ENCODE measurements at regions not wholly inside any gene's neighbourhood (a gene's known extent, or its start where the extent isn't known, plus 50 kb on each side); places are given as distances from the start of the nearest gene placed in this dataset.
"Not testable (repeated sequence)": the region's sequence is repeated elsewhere in the genome, so short reads cannot be mapped to it uniquely, and the experiment has no call there.

- H3K27ac ChIP-seq (ENCODE audit: insufficient read depth, low read depth, low read length); H3K9ac ChIP-seq (replicated peaks; ENCODE audit: extremely low read depth, insufficient read depth, low read length); DNase-seq (ENCODE audit: low read depth, low spot score); CTCF ChIA-PET; H3K4me2 ChIP-seq (ENCODE audit: insufficient read depth, low read length); H3K36me3 ChIP-seq (ENCODE audit: control insufficient read depth in 2 of 2, extremely low read depth in 1 of 2, insufficient read depth in 2 of 2, low read length in 2 of 2); H3K9me1 ChIP-seq (replicated peaks; ENCODE audit: control insufficient read depth, extremely low read depth, insufficient read depth, low read length); intact Hi-C loops (cut with micrococcal nuclease); H3K4me3 ChIP-seq (replicated peaks in 1 of 3; ENCODE audit: insufficient read depth in 1 of 3, low read depth in 1 of 3, low read length in 3 of 3); H3K4me1 ChIP-seq (ENCODE audit: control insufficient read depth, extremely low read depth, insufficient read depth, low read length); FAIRE-seq; BruUV-seq (replicated peaks); H3K79me2 ChIP-seq (ENCODE audit: control insufficient read depth, insufficient read depth, low read length); H3K27me3 ChIP-seq (ENCODE audit: control insufficient read depth in 2 of 2, insufficient read depth in 2 of 2, low read length in 2 of 2); H4K20me1 ChIP-seq (replicated peaks; ENCODE audit: control insufficient read depth, extremely low read depth, insufficient read depth, low read length); H2AFZ ChIP-seq (ENCODE audit: low read depth, low read length); dilution Hi-C loops (cut with MboI; ENCODE audit: extremely low pct_ligation_motif_present, low sequenced_read_pairs); POLR2A ChIA-PET; H3K9me3 ChIP-seq (replicated peaks; ENCODE audit: control insufficient read depth, insufficient read depth, low read length): not testable (repeated sequence)
These were observed 2827.9 kb downstream of the RPIA start for GRCh38 chr2:91519359-91519758.

- H3K79me2 ChIP-seq (ENCODE audit: control insufficient read depth, insufficient read depth, low read length); H3K4me3 ChIP-seq (replicated peaks in 1 of 3; ENCODE audit: insufficient read depth in 1 of 3, low read depth in 1 of 3, low read length in 3 of 3); FAIRE-seq; H3K9me1 ChIP-seq (replicated peaks; ENCODE audit: control insufficient read depth, extremely low read depth, insufficient read depth, low read length); H3K27ac ChIP-seq (ENCODE audit: insufficient read depth, low read depth, low read length); H3K4me1 ChIP-seq (ENCODE audit: control insufficient read depth, extremely low read depth, insufficient read depth, low read length); H3K4me2 ChIP-seq (ENCODE audit: insufficient read depth, low read length); H3K36me3 ChIP-seq (ENCODE audit: control insufficient read depth in 2 of 2, extremely low read depth in 1 of 2, insufficient read depth in 2 of 2, low read length in 2 of 2); H3K27me3 ChIP-seq (ENCODE audit: control insufficient read depth in 2 of 2, insufficient read depth in 2 of 2, low read length in 2 of 2); BruUV-seq (replicated peaks); H4K20me1 ChIP-seq (replicated peaks; ENCODE audit: control insufficient read depth, extremely low read depth, insufficient read depth, low read length); H3K9me3 ChIP-seq (replicated peaks; ENCODE audit: control insufficient read depth, insufficient read depth, low read length); H3K9ac ChIP-seq (replicated peaks; ENCODE audit: extremely low read depth, insufficient read depth, low read length); intact Hi-C loops (cut with micrococcal nuclease); DNase-seq (ENCODE audit: low read depth, low spot score); CTCF ChIA-PET; POLR2A ChIA-PET; H2AFZ ChIP-seq (ENCODE audit: low read depth, low read length); dilution Hi-C loops (cut with MboI; ENCODE audit: extremely low pct_ligation_motif_present, low sequenced_read_pairs): not testable (repeated sequence)
These were observed 2828.4 kb downstream of the RPIA start for GRCh38 chr2:91519914-91520313.

GRCh38 chr2:91520523-91520922 is 2829.1 kb downstream of the RPIA start:
- H3K27me3 ChIP-seq (ENCODE audit: control insufficient read depth in 2 of 2, insufficient read depth in 2 of 2, low read length in 2 of 2); POLR2A ChIA-PET; intact Hi-C loops (cut with micrococcal nuclease); H3K9me1 ChIP-seq (replicated peaks; ENCODE audit: control insufficient read depth, extremely low read depth, insufficient read depth, low read length); CTCF ChIA-PET; H4K20me1 ChIP-seq (replicated peaks; ENCODE audit: control insufficient read depth, extremely low read depth, insufficient read depth, low read length); H3K4me2 ChIP-seq (ENCODE audit: insufficient read depth, low read length); DNase-seq (ENCODE audit: low read depth, low spot score); H3K79me2 ChIP-seq (ENCODE audit: control insufficient read depth, insufficient read depth, low read length); H3K9ac ChIP-seq (replicated peaks; ENCODE audit: extremely low read depth, insufficient read depth, low read length); H3K4me1 ChIP-seq (ENCODE audit: control insufficient read depth, extremely low read depth, insufficient read depth, low read length); dilution Hi-C loops (cut with MboI; ENCODE audit: extremely low pct_ligation_motif_present, low sequenced_read_pairs); H3K4me3 ChIP-seq (replicated peaks in 1 of 3; ENCODE audit: insufficient read depth in 1 of 3, low read depth in 1 of 3, low read length in 3 of 3); BruUV-seq (replicated peaks); H3K27ac ChIP-seq (ENCODE audit: insufficient read depth, low read depth, low read length); H3K9me3 ChIP-seq (replicated peaks; ENCODE audit: control insufficient read depth, insufficient read depth, low read length); H2AFZ ChIP-seq (ENCODE audit: low read depth, low read length); H3K36me3 ChIP-seq (ENCODE audit: control insufficient read depth in 2 of 2, extremely low read depth in 1 of 2, insufficient read depth in 2 of 2, low read length in 2 of 2); FAIRE-seq: not testable (repeated sequence)

- H3K9ac ChIP-seq (replicated peaks; ENCODE audit: extremely low read depth, insufficient read depth, low read length); POLR2A ChIA-PET; H3K9me1 ChIP-seq (replicated peaks; ENCODE audit: control insufficient read depth, extremely low read depth, insufficient read depth, low read length); H3K27me3 ChIP-seq (ENCODE audit: control insufficient read depth in 2 of 2, insufficient read depth in 2 of 2, low read length in 2 of 2); H4K20me1 ChIP-seq (replicated peaks; ENCODE audit: control insufficient read depth, extremely low read depth, insufficient read depth, low read length); H2AFZ ChIP-seq (ENCODE audit: low read depth, low read length); BruUV-seq (replicated peaks); FAIRE-seq; CTCF ChIA-PET; DNase-seq (ENCODE audit: low read depth, low spot score); H3K36me3 ChIP-seq (ENCODE audit: control insufficient read depth in 2 of 2, extremely low read depth in 1 of 2, insufficient read depth in 2 of 2, low read length in 2 of 2); H3K79me2 ChIP-seq (ENCODE audit: control insufficient read depth, insufficient read depth, low read length); H3K4me2 ChIP-seq (ENCODE audit: insufficient read depth, low read length); H3K4me3 ChIP-seq (replicated peaks in 1 of 3; ENCODE audit: insufficient read depth in 1 of 3, low read depth in 1 of 3, low read length in 3 of 3); H3K4me1 ChIP-seq (ENCODE audit: control insufficient read depth, extremely low read depth, insufficient read depth, low read length); H3K9me3 ChIP-seq (replicated peaks; ENCODE audit: control insufficient read depth, insufficient read depth, low read length); dilution Hi-C loops (cut with MboI; ENCODE audit: extremely low pct_ligation_motif_present, low sequenced_read_pairs); H3K27ac ChIP-seq (ENCODE audit: insufficient read depth, low read depth, low read length); intact Hi-C loops (cut with micrococcal nuclease): not testable (repeated sequence)
These were observed 2829.6 kb downstream of the RPIA start for GRCh38 chr2:91520972-91521535.

Data from endothelial cell of umbilical vein (primary cell).